Upper lobe of left lung (tissue), 4 donors: ENCODE measurements at regions not wholly inside any gene's neighbourhood (a gene's known extent, or its start where the extent isn't known, plus 50 kb on each side); places are given as distances from the start of the nearest gene placed in this dataset.

Experiments
- EP300 ChIP-seq, 4 donors: sonication (generic); formaldehyde crosslinking; IDR thresholded peaks; one replicate each; pipeline ENCODE4 v1.5.1; 2017; ENCODE audit warnings: antibody characterized with exemption in 4 of 4, control low read depth in 2 of 4
- POLR2AphosphoS5 ChIP-seq, 2 donors: sonication (generic); formaldehyde crosslinking; IDR thresholded peaks; one replicate each; pipeline ENCODE4 v1.5.1; 2017; ENCODE audit warnings: antibody characterized with exemption in 2 of 2
- TF ChIP-seq, protein P1 (sequence below), 6 experiments: fragments of 450-650 bp in 4 of 6; fragments of 200-600 bp in 2 of 6; sonication (generic) in 2 of 6; IDR thresholded peaks; one replicate each; pipeline ENCODE4 v1.5.1; 2016 to 2019; ENCODE audit warnings: antibody characterized with exemption in 6 of 6

GRCh38 chr12:30202521-30203254, 418.9 kb upstream of the TMTC1 start:
- TF ChIP-seq, protein P1, sequence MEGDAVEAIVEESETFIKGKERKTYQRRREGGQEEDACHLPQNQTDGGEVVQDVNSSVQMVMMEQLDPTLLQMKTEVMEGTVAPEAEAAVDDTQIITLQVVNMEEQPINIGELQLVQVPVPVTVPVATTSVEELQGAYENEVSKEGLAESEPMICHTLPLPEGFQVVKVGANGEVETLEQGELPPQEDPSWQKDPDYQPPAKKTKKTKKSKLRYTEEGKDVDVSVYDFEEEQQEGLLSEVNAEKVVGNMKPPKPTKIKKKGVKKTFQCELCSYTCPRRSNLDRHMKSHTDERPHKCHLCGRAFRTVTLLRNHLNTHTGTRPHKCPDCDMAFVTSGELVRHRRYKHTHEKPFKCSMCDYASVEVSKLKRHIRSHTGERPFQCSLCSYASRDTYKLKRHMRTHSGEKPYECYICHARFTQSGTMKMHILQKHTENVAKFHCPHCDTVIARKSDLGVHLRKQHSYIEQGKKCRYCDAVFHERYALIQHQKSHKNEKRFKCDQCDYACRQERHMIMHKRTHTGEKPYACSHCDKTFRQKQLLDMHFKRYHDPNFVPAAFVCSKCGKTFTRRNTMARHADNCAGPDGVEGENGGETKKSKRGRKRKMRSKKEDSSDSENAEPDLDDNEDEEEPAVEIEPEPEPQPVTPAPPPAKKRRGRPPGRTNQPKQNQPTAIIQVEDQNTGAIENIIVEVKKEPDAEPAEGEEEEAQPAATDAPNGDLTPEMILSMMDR (IDR thresholded peaks at IDR 0.05): no peak
- no peak for TF ChIP-seq POLR2AphosphoS5 (IDR thresholded peaks at IDR 0.05)
- no peak for TF ChIP-seq EP300 (IDR thresholded peaks at IDR 0.05)
